Left hindlimb (tissue), 1 donor: ENCODE measurements at regions not wholly inside any gene's neighbourhood (a gene's known extent, or its start where the extent isn't known, plus 50 kb on each side); places are given as distances from the start of the nearest gene placed in this dataset.
"Not testable (repeated sequence)": the region's sequence is repeated elsewhere in the genome, so short reads cannot be mapped to it uniquely, and the experiment has no call there.

ENCODE experiments used
- DNase-seq: peaks from one replicate; pipeline ENCODE4 v3.0.0-alpha.2; 2018

DNA sequence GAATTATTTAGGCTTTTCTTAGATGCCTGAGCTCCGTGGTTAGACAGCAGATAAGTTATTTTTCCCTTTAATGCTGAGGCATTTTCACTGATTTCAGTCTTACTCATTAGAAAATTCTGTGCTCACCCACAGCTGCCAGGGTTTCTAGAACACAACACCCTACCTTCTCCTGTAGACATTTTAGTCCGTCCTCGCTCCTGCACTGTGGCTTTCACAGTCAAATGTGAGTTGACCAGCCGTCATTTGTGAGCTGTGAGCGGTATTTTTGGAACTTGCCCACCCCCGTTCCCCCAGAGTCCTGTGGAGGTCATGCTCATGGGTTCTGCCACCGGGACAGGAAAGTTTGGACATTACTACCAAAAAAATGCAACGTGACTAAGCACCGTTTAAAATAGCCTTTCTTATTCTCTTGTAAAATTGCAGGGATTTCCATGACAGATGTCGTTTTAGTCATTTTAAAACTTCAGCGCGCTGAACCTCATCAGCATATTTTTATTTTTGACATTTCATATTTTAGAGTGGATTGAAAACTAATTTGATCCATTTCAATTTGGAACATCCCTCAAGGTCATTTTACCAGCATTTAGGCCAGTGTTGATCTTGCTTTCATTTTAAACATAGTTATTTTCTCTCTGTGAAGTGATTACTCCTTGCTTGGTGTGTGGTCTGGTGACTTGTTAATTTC, 249.6 kb upstream of the PLGLB2 start:
- DNase-seq, result not testable (repeated sequence)

GRCh38 chr2:87498854-87499238, 249.0 kb upstream of the PLGLB2 start:
- DNase-seq, result not testable (repeated sequence)

DNA sequence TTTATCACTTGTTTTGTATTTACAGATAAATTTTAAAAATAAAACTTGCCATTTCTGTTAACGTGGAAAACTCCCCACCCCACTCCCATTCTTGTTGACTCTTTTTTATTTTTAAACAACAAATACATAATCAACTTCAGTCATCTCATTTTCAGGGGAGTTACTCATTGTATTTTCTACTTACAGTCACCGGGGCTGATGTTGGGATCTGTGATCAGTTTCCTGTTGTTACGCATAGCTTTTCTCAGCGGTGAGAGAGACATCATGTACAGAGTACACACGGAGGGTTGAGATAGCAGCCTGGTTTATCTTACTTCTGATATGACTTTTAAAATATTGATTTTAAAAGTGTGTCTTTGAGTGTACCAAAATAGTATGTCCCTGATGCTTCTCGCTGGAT, 248.0 kb upstream of the PLGLB2 start:
- DNase-seq, result not testable (repeated sequence)

- DNase-seq, result not testable (repeated sequence)
These were observed 247.5 kb upstream of the PLGLB2 start for GRCh38 chr2:87500421-87500820.

DNA sequence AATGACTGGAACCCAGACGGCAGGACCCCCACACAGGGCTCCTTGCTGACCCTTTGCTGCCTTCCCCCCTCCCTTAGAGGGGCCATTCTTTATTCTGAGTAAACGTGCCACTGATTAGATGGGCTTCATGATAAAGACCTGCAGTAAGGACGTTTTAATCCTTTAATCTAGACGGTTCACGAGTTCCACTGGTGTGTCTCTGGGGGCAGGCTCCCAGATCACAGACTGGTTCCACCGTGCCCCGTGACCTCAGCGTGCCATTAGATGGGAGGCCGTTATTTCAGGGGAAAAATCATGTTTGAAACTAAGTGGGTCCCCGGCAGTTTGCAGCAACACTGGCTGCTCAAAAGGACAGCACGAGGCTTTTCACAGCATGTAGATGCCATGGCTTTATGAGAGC, 246.9 kb upstream of the PLGLB2 start:
- DNase-seq, result not testable (repeated sequence)

DNA sequence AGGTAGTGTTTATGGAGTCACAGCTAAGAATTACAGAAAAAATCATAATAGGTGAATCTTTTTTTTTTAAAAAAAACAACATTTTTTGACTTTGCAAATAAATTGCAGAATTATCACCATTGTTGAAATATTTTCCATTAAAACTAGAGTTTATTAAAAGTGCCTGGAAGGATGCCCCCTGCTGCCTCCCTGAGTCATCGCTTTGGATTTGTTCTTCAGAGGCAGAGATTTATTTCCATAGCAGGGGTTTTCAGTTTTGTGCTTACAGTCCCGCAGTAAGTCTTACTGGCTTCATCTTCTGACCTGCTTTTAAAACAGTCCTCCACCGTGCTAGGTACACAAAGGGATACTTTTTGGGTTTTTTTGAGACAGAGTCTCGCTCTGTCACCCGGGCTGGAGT, 244.9 kb upstream of the PLGLB2 start:
- DNase-seq, result not testable (repeated sequence)

GRCh38 chr2:87505239-87505638, 242.6 kb upstream of the PLGLB2 start:
- DNase-seq, result not testable (repeated sequence)

- not testable (repeated sequence) for DNase-seq
These were observed 242.0 kb upstream of the PLGLB2 start for GRCh38 chr2:87505909-87506308.

DNA sequence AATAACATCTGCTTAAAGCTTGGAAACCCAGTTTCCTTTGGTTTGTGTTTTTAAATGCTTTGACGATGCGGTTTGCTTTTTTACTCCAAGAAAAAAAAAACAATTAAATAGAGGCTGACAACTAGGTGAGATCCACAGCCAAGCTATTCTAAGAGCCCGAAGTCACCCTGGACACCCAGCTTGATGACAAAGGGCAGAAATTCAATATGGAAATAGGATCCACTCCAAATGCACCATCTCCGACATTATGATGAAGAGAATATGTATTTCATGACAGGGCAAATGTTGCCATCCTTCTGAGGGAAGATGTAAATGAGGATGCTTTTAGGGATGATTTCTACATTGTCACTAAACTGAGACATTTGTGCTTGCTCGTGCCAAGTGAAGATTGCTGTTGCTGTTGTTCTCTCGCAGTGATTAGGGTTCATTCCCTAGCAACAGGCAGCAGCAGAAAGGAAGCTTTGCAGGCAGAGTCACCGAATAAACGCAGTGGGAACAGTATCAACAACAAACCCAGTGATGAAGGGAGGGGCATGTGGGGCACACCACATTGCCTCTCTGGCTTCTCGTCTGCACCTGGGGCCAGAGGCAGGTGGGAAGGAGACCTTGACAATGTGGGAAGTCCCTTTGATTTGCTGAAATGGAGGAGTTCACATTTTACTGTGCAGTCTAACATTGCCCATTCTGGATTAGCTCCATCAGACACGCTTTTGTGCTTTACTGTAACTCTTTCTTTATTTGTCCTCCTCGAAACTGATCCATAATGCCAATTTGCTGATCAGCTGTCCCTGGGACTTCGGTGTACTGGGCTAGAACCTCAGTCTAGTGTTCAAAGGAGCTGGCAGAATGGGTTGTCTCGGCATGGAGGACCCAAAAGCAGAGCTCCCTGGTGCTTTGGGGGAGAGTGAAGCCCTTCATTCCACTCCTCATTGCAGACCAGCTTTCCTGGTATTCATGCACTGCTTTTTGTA, 240.2 kb upstream of the PLGLB2 start:
- DNase-seq, result not testable (repeated sequence)

GRCh38 chr2:87511195-87511778, 236.6 kb upstream of the PLGLB2 start:
- DNase-seq, result not testable (repeated sequence)

DNA sequence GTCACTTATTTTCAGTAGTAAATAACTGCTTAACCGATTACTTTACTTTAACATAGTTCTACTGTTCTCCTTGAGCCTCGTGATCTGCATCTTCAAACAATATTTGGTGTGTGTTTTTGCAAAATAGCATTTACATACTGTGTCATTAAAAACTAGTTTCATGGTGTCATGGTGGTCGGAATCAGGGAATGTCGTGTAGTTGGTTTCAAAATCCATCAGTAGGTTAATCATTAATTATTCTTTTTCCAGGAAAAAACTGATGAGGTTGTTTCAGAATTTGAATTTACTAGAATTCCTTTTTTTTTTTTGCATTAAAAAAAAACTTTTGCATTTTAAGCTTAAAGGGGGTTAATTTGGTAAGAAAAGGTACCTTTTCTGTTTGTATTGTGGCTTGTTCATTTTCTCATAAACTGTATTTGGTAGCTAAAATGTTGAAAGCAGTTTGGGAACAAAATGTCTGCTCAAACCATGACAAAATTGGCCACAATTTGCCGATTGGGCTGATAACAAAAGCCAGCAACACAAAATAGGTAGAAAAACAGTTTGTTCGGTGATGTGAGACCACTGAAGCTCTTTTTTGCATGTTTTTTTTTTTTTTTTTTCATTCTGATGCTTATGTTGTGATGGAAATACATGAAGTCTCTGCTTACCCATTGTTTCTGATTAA, 234.9 kb upstream of the PLGLB2 start:
- DNase-seq, result not testable (repeated sequence)

- DNase-seq, result not testable (repeated sequence)
These were observed 233.9 kb upstream of the PLGLB2 start for GRCh38 chr2:87514034-87514433.

GRCh38 chr2:87514515-87514914, 233.4 kb upstream of the PLGLB2 start:
- DNase-seq, result not testable (repeated sequence)

DNA sequence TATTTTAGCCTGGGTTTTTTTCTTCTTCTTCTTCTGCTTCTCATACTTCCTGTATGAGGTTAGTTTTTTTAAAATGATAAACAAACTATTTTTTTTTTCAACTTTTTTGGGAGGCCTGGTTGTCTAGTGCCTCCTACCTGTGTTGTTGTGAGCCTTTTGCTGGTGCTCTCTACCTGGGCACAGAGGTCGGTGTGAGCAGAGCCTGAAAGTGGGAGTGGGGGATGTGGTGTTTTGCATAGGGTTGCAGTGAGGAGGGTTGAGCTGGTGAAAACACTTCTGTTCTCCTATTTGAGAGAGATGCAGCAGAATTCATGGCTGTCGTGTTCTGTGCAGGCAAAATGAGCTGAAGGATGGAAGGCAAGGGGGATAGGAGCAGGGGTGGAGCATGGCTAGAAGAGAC, 232.7 kb upstream of the PLGLB2 start:
- not testable (repeated sequence) for DNase-seq

DNA sequence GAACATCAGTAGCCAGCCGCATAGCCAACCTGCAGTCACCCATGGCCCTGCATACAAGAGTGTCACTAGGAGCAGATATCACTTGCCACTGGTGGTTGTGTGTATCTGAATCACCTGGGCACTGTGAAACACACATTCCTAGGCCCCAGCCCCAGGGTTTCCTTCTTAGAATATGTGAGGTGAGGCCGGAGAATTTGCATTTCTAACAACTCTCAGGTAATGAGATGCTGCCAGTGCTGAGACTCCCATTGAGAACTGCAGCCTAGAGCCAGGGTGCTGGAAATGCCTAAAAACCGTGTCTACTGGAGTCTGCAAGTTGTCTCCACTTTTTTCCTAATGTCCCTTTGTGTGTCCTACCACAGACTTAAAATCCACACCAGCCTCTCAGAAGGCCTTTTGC, 232.0 kb upstream of the PLGLB2 start:
- DNase-seq, result not testable (repeated sequence)

DNA sequence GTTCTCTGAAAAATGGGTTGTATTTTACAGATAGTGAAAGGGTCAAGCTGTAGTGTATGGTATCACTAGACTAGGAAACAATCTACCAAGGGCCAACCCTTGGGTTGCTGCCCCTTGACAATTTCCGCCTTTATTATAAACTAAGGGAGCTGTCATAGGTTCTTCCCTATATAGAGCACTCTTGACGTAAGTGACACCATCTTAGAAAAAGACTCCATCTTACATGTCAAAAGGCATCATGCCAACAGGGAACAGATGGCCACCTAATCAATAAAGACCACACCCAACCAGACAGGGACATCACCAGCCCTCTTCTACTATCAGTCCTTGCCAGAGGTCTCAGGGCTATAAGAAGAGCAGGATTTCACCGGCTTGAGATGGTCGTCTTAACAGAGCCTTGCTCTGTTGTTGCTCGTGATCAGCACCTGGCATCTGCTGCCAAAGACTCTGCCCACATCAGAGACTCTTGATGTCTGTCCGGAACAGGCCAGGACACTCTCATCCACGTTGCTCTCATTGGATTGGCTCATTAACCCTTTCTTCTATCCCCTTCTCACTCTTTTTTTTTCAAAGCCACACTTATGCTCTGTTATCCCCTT, 231.4 kb upstream of the PLGLB2 start:
- DNase-seq, result not testable (repeated sequence)

DNA sequence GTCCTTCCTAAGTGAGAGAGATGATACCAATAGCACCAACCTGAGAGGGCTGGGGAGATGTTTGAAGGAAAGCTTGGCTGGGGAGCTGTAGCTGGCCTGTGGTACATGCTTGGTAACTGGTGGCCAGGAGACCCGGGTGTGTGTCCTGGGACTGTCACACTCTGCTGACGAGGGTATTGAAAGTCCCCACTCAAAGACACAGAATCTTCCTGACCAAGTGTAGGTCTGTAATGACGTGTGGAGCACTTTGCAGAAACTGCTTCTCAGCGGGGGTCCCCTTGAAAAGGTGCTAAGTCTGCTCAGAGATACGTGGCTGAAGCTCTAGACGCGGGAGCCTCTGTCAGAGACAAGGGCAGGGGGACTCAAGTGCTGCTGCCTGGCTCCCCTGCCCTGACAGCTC, 230.4 kb upstream of the PLGLB2 start:
- not testable (repeated sequence) for DNase-seq

GRCh38 chr2:87518066-87518465, 229.8 kb upstream of the PLGLB2 start:
- DNase-seq, result not testable (repeated sequence)

DNA sequence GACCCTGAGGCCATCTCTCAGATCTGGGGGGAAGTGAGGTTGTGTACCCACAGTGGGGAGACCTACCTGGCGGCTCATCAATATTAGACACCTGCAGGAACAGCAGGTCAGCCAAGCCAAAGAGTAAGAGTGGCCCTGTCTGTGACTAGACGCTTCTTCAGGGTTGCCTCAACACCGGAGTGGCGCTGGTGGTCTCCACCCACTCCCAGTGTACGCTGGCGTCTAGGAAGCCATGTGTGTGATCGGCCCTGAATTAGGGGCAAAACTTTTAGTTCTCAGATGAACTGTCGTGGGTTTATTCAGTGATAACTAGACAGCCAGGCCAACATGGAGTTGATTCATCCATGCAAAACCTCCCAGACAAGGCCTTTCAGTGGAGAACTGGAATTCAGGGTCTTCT, 229.3 kb upstream of the PLGLB2 start:
- DNase-seq, result not testable (repeated sequence)

GRCh38 chr2:87519158-87520011, 228.5 kb upstream of the PLGLB2 start:
- DNase-seq, result not testable (repeated sequence)

DNA sequence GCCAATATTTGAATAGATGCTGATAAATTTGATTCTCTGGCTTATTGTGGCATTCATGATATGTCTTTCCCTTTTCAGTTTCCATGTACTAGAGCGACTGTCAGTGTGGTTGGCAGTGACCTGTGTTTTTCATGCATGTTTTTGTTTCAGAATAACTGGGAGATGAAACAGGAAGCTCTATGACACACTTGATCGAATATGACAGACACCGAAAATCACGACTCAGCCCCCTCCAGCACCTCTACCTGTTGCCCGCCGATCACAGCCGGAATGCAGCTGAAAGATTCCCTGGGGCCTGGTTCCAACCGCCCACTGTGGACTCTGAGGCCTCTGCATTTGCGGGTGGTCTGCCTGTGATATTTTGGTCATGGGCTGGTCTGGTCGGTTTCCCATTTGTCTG, 226.8 kb upstream of the PLGLB2 start:
- not testable (repeated sequence) for DNase-seq
